ENCODE measurements at regions not wholly inside any gene's neighbourhood (a gene's known extent, or its start where the extent isn't known, plus 50 kb on each side); places are given as distances from the start of the nearest gene placed in this dataset.

GRCh38 chr14:97196336-97196735, 399.2 kb downstream of the VRK1 start (continued):
- TF ChIP-seq PRDM2 (tag by site-specific recombination; IDR thresholded peaks at IDR 0.05; ENCODE audit: borderline replicate concordance) (no peak), REST (tag by site-specific recombination; IDR thresholded peaks at IDR 0.05) (no peak), ZNF202 (tag by site-specific recombination; IDR thresholded peaks at IDR 0.05; ENCODE audit: borderline replicate concordance) (no peak), SALL2 (tag by site-specific recombination; IDR thresholded peaks at IDR 0.05; ENCODE audit: borderline replicate concordance) (no peak), ZNF449 (tag by site-specific recombination; IDR thresholded peaks at IDR 0.05) (no peak), ZNF132 (tag by site-specific recombination; IDR thresholded peaks at IDR 0.05; ENCODE audit: borderline replicate concordance) (no peak), ZNF596 (tag by site-specific recombination; IDR thresholded peaks at IDR 0.05) (no peak), TSHZ1 (tag by site-specific recombination; IDR thresholded peaks at IDR 0.05; ENCODE audit: borderline replicate concordance) (no peak), ZNF670 (tag by site-specific recombination; IDR thresholded peaks at IDR 0.05; ENCODE audit: low read depth) (no peak)

GRCh38 chr14:97198813-97199212, 401.6 kb downstream of the VRK1 start:
- Histone ChIP-seq H3K36me3 (ENCODE audit: control insufficient read depth in 2 of 2, insufficient read depth in 1 of 2, low read length in 2 of 2) (no peaks in the 10 kb centered on the region), H3K9me3 (ENCODE audit: control insufficient read depth, insufficient read depth, low read depth, low read length) (no peaks in the 10 kb centered on the region), H3K4me3 (ENCODE audit: low read depth, low read length) (no peak overlapping the region), H3K4me1 (ENCODE audit: control insufficient read depth, insufficient read depth, low read length) (no peaks in the 10 kb centered on the region), H3K27ac (ENCODE audit: extremely low read depth, low read depth, low read length) (no peak overlapping the region)
- CTCF ChIA-PET = no interaction called here
- POLR2A ChIA-PET = no interaction called here
- TF ChIP-seq ZNF701 (tag by site-specific recombination; IDR thresholded peaks at IDR 0.05) (no peak), MZF1 (tag by site-specific recombination; IDR thresholded peaks at IDR 0.05; ENCODE audit: borderline replicate concordance) (no peak), ZNF621 (tag by site-specific recombination; IDR thresholded peaks at IDR 0.05) (no peak), OVOL3 (tag by site-specific recombination; IDR thresholded peaks at IDR 0.05) (no peak), ZNF704 (tag by site-specific recombination; IDR thresholded peaks at IDR 0.05) (no peak), ZBTB6 (tag by site-specific recombination; IDR thresholded peaks at IDR 0.05) (no peak), ZFHX2 (tag by site-specific recombination; conservative IDR thresholded peaks at IDR 0.05) (no peak)
